Esophagus squamous epithelium (tissue), 5 donors: ENCODE measurements at regions not wholly inside any gene's neighbourhood (a gene's known extent, or its start where the extent isn't known, plus 50 kb on each side); places are given as distances from the start of the nearest gene placed in this dataset.

Source experiments
- DNase-seq: peaks from one replicate; lab custom pipeline; 2025; lab: John Stamatoyannopoulos, UW
- H3K27ac ChIP-seq, 4 donors: fragments of 200-600 bp; sonication (generic); one replicate each; pipeline ENCODE4 v1.5.1; 2016 to 2019; ENCODE audit warnings: mild to moderate bottlenecking in 1 of 4
- H3K27me3 ChIP-seq, 4 donors: fragments of 200-600 bp; sonication (generic); 1 replicate in 3 of 4; 2 replicates in 1 of 4; pipeline versions ENCODE4 v1.5.1 to v1.6.0; 2017 to 2021; ENCODE audit warnings: antibody characterized with exemption in 1 of 4
- H3K36me3 ChIP-seq, 3 donors: fragments of 200-600 bp; sonication (generic); one replicate each; pipeline ENCODE4 v1.5.1; 2016 to 2019
- H3K4me1 ChIP-seq, 3 donors: fragments of 200-600 bp; sonication (generic); one replicate each; pipeline ENCODE4 v1.5.1; 2017 to 2019
- H3K4me3 ChIP-seq, 4 donors: fragments of 200-600 bp; sonication (generic); 1 replicate in 3 of 4; 2 replicates in 1 of 4; pipeline ENCODE4 v1.5.1; 2016 to 2019; ENCODE audit warnings: mild to moderate bottlenecking in 2 of 4, moderate library complexity in 1 of 4
- H3K9me3 ChIP-seq, 3 donors: fragments of 200-600 bp; sonication (generic); one replicate each; pipeline ENCODE4 v1.5.1; 2016 to 2019
- CTCF ChIP-seq, 6 experiments: fragments of 450-650 bp in 4 of 6; fragments of 200-600 bp in 2 of 6; sonication (generic) in 2 of 6; IDR thresholded peaks; one replicate each; pipeline ENCODE4 v1.5.1; 2016 to 2019; ENCODE audit warnings: antibody characterized with exemption in 6 of 6, mild to moderate bottlenecking in 4 of 6, moderate library complexity in 4 of 6
- POLR2A ChIP-seq, 4 donors: fragments of 450-650 bp; IDR thresholded peaks; one replicate each; pipeline ENCODE4 v1.6.1; 2017; ENCODE audit warnings: antibody characterized with exemption in 4 of 4, mild to moderate bottlenecking in 4 of 4, moderate library complexity in 3 of 4
- WGBS, 2 donors: methylation state at CpG; one replicate each; pipeline ENCODE4 v1.1.5; 2018; 5-methylcytosine and 5-hydroxymethylcytosine counted together
- intact Hi-C: fragments of 100-400 bp; cut with DNase I; formaldehyde crosslinking; loops from one replicate; pipeline ENCODE4 v1.15.0; 2022
- donor health status: DM: yes; HTN: yes; CAD: no.

- Histone ChIP-seq H3K36me3 (no peaks in the 10 kb centered on the region), H3K4me1 (no peaks in the 10 kb centered on the region), H3K9me3 (no peaks in the 10 kb centered on the region), H3K27me3 (no peaks in the 10 kb centered on the region), H3K27ac (no peak overlapping the region), H3K4me3 (no peak overlapping the region)
- WGBS, 2 donors, result 70 to 78% methylated on average over 5 of the region's 5 CpGs
- DNase-seq, result no peak
- peak in 1 of 6 experiments; percentile 27 for TF ChIP-seq CTCF (IDR thresholded peaks at IDR 0.05)
- no peak for TF ChIP-seq POLR2A (IDR thresholded peaks at IDR 0.05)
- intact Hi-C loops, result no loop called here
Measured at GRCh38 chr14:35944847-35945246, 118.7 kb downstream of the BRMS1L start.

GRCh38 chr14:35940291-35940690 is 114.2 kb downstream of the BRMS1L start:
- DNase-seq, result no peak
- peaks cover 0 to 7% (median 0%) of the 10 kb centered on the region in 4 donors for H3K27me3 ChIP-seq
- WGBS, 2 donors, result 24 to 39% methylated on average over 4 of the region's 4 CpGs
- intact Hi-C loops, result no loop called here
- H3K9me3 ChIP-seq, result no peaks in the 10 kb centered on the region
- no peaks in the 10 kb centered on the region for H3K36me3 ChIP-seq
- TF ChIP-seq POLR2A (IDR thresholded peaks at IDR 0.05), result no peak
- no peak for TF ChIP-seq CTCF (IDR thresholded peaks at IDR 0.05)
- H3K27ac ChIP-seq, result peak overlapping the region in 1 of 4 donors; percentile 16
- no peaks in the 10 kb centered on the region for H3K4me1 ChIP-seq
- H3K4me3 ChIP-seq, result peak overlapping the region in 2 of 4 donors; percentile 1 to 24

- Histone ChIP-seq H3K4me3 (no peak overlapping the region), H3K27ac (no peak overlapping the region), H3K4me1 (no peaks in the 10 kb centered on the region), H3K36me3 (no peaks in the 10 kb centered on the region), H3K9me3 (no peaks in the 10 kb centered on the region), H3K27me3 (peaks cover 0 to 7% (median 0%) of the 10 kb centered on the region in 4 donors)
- 87 to 94% methylated on average over 2 of the region's 2 CpGs for WGBS, 2 donors
- no peak for DNase-seq
- intact Hi-C loops, result no loop called here
- TF ChIP-seq POLR2A (IDR thresholded peaks at IDR 0.05), result no peak
- TF ChIP-seq CTCF (IDR thresholded peaks at IDR 0.05), result no peak
Measured at GRCh38 chr14:35938770-35939169, 112.6 kb downstream of the BRMS1L start.

- Histone ChIP-seq H3K4me3 (no peak overlapping the region), H3K36me3 (no peaks in the 10 kb centered on the region), H3K27me3 (peaks cover 0 to 7% (median 0%) of the 10 kb centered on the region in 4 donors), H3K4me1 (no peaks in the 10 kb centered on the region), H3K9me3 (no peaks in the 10 kb centered on the region), H3K27ac (no peak overlapping the region)
- DNase-seq, result no peak
- WGBS, 2 donors, result 10 to 20% methylated on average over 2 of the region's 2 CpGs
- intact Hi-C loops, result no loop called here
- no peak for TF ChIP-seq POLR2A (IDR thresholded peaks at IDR 0.05)
- no peak for TF ChIP-seq CTCF (IDR thresholded peaks at IDR 0.05)
Measured at GRCh38 chr14:35934499-35934898, 108.4 kb downstream of the BRMS1L start.

GRCh38 chr14:35932659-35933159 is 106.6 kb downstream of the BRMS1L start:
- H3K27me3 ChIP-seq, result peaks cover 0 to 7% (median 0%) of the 10 kb centered on the region in 4 donors
- DNase-seq, result no peak
- H3K4me3 ChIP-seq, result no peak overlapping the region
- 58 to 65% methylated on average over 13 of the region's 13 CpGs for WGBS, 2 donors
- H3K9me3 ChIP-seq, result no peaks in the 10 kb centered on the region
- H3K36me3 ChIP-seq, result no peaks in the 10 kb centered on the region
- TF ChIP-seq CTCF (IDR thresholded peaks at IDR 0.05), result no peak
- intact Hi-C loops, result no loop called here
- H3K27ac ChIP-seq, result no peak overlapping the region
- no peaks in the 10 kb centered on the region for H3K4me1 ChIP-seq
